GM12892 (cell line): ENCODE measurements at regions not wholly inside any gene's neighbourhood (a gene's known extent, or its start where the extent isn't known, plus 50 kb on each side); places are given as distances from the start of the nearest gene placed in this dataset.

Experiments
- POLR2A ChIP-seq: IDR thresholded peaks from 2 replicates; pipeline ENCODE4 v1.6.1; 2011; ENCODE audit warnings: low read depth, low read length, control low read depth
- POLR2AphosphoS5 ChIP-seq: IDR thresholded peaks from 2 replicates; pipeline ENCODE4 v1.6.1; 2011; ENCODE audit warnings: low read depth, low read length, control low read depth
- TAF1 ChIP-seq: IDR thresholded peaks from 2 replicates; pipeline ENCODE4 v1.6.1; 2011; ENCODE audit warnings: low read depth, mild to moderate bottlenecking, control low read depth, low read length, borderline replicate concordance

GRCh38 chr1:101739826-101740330 is 256.8 kb downstream of the OLFM3 start:
- TF ChIP-seq POLR2AphosphoS5 (no peak), TAF1 (no peak), POLR2A (no peak)
